HCT116 (cell line): ENCODE measurements at regions not wholly inside any gene's neighbourhood (a gene's known extent, or its start where the extent isn't known, plus 50 kb on each side); places are given as distances from the start of the nearest gene placed in this dataset.

Experiments used
- ATAC-seq: fragments of 200-7000 bp; cut with Tn5 transposase; 2 replicates; pipeline ENCODE4 v1.9.1; 2020; ENCODE audit warnings: mild to moderate bottlenecking, moderate library complexity
- BruUV-seq: library from RNA; stranded (reverse); fragments of 400-500 nt; replicated peaks from 2 replicates; lab custom pipeline; 2021; lab: Mats Ljungman, UMichigan
- CTCF ChIA-PET: fragments of 300-600 bp; sonication (Branson Sonifier 250); formaldehyde crosslinking; loops from one replicate; lab custom pipeline; 2021; ENCODE audit warnings: antibody characterized with exemption; lab: Charles Lee
- POLR2A ChIA-PET: fragments of 300-600, 350-600 bp; sonication (Branson Sonifier 250); formaldehyde crosslinking; loops from one replicate; lab custom pipeline; 2021; ENCODE audit warnings: antibody characterized with exemption; lab: Charles Lee
- RAD21 ChIA-PET, 2 experiments: fragments of 300-600 bp; sonication (Branson Sonifier 250); formaldehyde crosslinking; loops; one replicate each; lab custom pipeline; 2023; ENCODE audit warnings: low total read pairs in 2 of 2; ENCODE audit not compliant: uncharacterized antibody in 2 of 2, unreplicated experiment in 2 of 2, low non-redundant PET in 1 of 2; lab: Charles Lee
- DNase-seq: peaks from one replicate; pipeline ENCODE4 v3.0.0-alpha.2; 2010; ENCODE audit warnings: low read depth, low spot score
- H2AFZ ChIP-seq: fragments of 200-600 bp; shearing (Covaris generic), sonication (generic); 2 replicates; pipeline ENCODE4 v1.6.1; 2017; ENCODE audit warnings: low read depth, mixed run types, mixed read lengths, antibody characterized with exemption, low read length; ENCODE audit not compliant: poor library complexity, severe bottlenecking
- H3K27ac ChIP-seq: 2 replicates; pipeline ENCODE4 v1.5.1; 2012; ENCODE audit warnings: low read depth, low read length
- H3K27me3 ChIP-seq: fragments of 200-600 bp; sonication (generic); 2 replicates; pipeline ENCODE4 v1.6.1; 2016; ENCODE audit warnings: mixed run types, low read length, mixed read lengths; ENCODE audit not compliant: insufficient read depth
- H3K36me3 ChIP-seq, 2 experiments: fragments of 200-500 bp in 1 of 2; fragments of 200-600 bp in 1 of 2; sonication (Bioruptor generic) in 1 of 2; sonication (generic) in 1 of 2; 2 replicates each; pipeline versions ENCODE4 v1.5.1 to v1.6.1; 2014 to 2016; ENCODE audit warnings: low read length in 2 of 2, inconsistent platforms in 1 of 2, mixed read lengths in 1 of 2, mixed run types in 1 of 2; ENCODE audit not compliant: insufficient read depth in 2 of 2, control insufficient read depth in 1 of 2
- H3K4me1 ChIP-seq, 2 experiments: fragments of 200-600 bp in 1 of 2; sonication (generic) in 1 of 2; 2 replicates each; pipeline versions ENCODE4 v1.5.1 to v1.6.1; 2012 to 2017; ENCODE audit warnings: low read length in 2 of 2, inconsistent platforms in 1 of 2, mild to moderate bottlenecking in 1 of 2, mixed read lengths in 1 of 2, mixed run types in 1 of 2, moderate library complexity in 1 of 2; ENCODE audit not compliant: insufficient read depth in 2 of 2, control insufficient read depth in 1 of 2
- H3K4me2 ChIP-seq: fragments of 200-600 bp; sonication (generic); 2 replicates; pipeline ENCODE4 v1.6.1; 2017; ENCODE audit warnings: mixed run types, low read length, mixed read lengths
- H3K4me3 ChIP-seq, 2 experiments: fragments of 200-600 bp in 1 of 2; sonication (generic) in 1 of 2; replicated peaks in 1 of 2; 2 replicates each; pipeline ENCODE4 v1.5.1; 2011 to 2016; ENCODE audit warnings: low read length in 2 of 2, control low read depth in 1 of 2, low read depth in 1 of 2, mild to moderate bottlenecking in 1 of 2, mixed read lengths in 1 of 2, mixed run types in 1 of 2
- H3K79me2 ChIP-seq: fragments of 200-600 bp; sonication (generic); 2 replicates; pipeline ENCODE4 v1.6.1; 2017; ENCODE audit warnings: mild to moderate bottlenecking, mixed run types, low read length, moderate library complexity, mixed read lengths; ENCODE audit not compliant: insufficient read depth
- H3K9ac ChIP-seq: fragments of 200-600 bp; sonication (generic); 2 replicates; pipeline ENCODE4 v1.6.1; 2016; ENCODE audit warnings: low read length, mixed read lengths
- H3K9me2 ChIP-seq: fragments of 200-600 bp; sonication (generic), shearing (Covaris generic); 2 replicates; pipeline ENCODE4 v1.6.1; 2017; ENCODE audit warnings: mixed run types, mild to moderate bottlenecking, moderate library complexity; ENCODE audit not compliant: insufficient read depth
- H3K9me3 ChIP-seq, 2 experiments: fragments of 200-500 bp in 1 of 2; fragments of 200-600 bp in 1 of 2; sonication (Bioruptor generic) in 1 of 2; sonication (generic) in 1 of 2; 2 replicates each; pipeline ENCODE4 v1.6.1; 2014 to 2017; ENCODE audit warnings: low read length in 2 of 2, mixed read lengths in 2 of 2, inconsistent platforms in 1 of 2, low read depth in 1 of 2, mild to moderate bottlenecking in 1 of 2, mixed run types in 1 of 2, moderate library complexity in 1 of 2; ENCODE audit not compliant: control insufficient read depth in 1 of 2, insufficient read depth in 1 of 2
- H4K20me1 ChIP-seq: fragments of 200-600 bp; sonication (generic), shearing (Covaris generic); 2 replicates; pipeline ENCODE4 v1.6.1; 2017; ENCODE audit warnings: mixed run types, mild to moderate bottlenecking, moderate library complexity; ENCODE audit not compliant: insufficient read depth
- CBX3 ChIP-seq: IDR thresholded peaks from 2 replicates; pipeline ENCODE4 v1.6.1; 2012; ENCODE audit warnings: low read depth
- CEBPB ChIP-seq: IDR thresholded peaks from 2 replicates; pipeline ENCODE4 v1.6.1; 2012; ENCODE audit warnings: low read depth
- ELF1 ChIP-seq: IDR thresholded peaks from 2 replicates; pipeline ENCODE4 v1.6.1; 2012; ENCODE audit warnings: low read depth, borderline replicate concordance
- EZH2 ChIP-seq: fragments of 200-600 bp; sonication (generic); IDR thresholded peaks from 2 replicates; pipeline ENCODE4 v1.6.1; 2017; ENCODE audit warnings: antibody characterized with exemption, mixed run types
- FOSL1 ChIP-seq: IDR thresholded peaks from 2 replicates; pipeline ENCODE4 v1.6.1; 2012; ENCODE audit warnings: low read depth
- POLR2A ChIP-seq: IDR thresholded peaks from 2 replicates; pipeline ENCODE4 v1.7.0; 2011; ENCODE audit warnings: borderline replicate concordance; ENCODE audit not compliant: insufficient read depth, insufficient read length; ENCODE audit errors: extremely low read depth
- SP1 ChIP-seq: IDR thresholded peaks from 2 replicates; pipeline ENCODE4 v1.6.1; 2012; ENCODE audit warnings: low read depth
- TCF7L2 ChIP-seq: IDR thresholded peaks from 2 replicates; pipeline ENCODE4 v1.7.0; 2011; ENCODE audit warnings: borderline replicate concordance, inconsistent platforms; ENCODE audit not compliant: insufficient read depth, insufficient read length; ENCODE audit errors: extremely low read depth
- ZFX ChIP-seq: fragments of 450-650 bp; IDR thresholded peaks from 2 replicates; pipeline ENCODE4 v1.6.1; 2017
- ZNF274 ChIP-seq: fragments of 200-500 bp; sonication (Bioruptor generic); IDR thresholded peaks from 2 replicates; pipeline ENCODE4 v1.6.1; 2014; ENCODE audit warnings: mild to moderate bottlenecking, low read depth, low read length, inconsistent platforms
- intact Hi-C: fragments of 100-400 bp; cut with micrococcal nuclease; formaldehyde crosslinking; loops from 2 replicates; pipeline ENCODE4 v1.10.0; 2022
- TF ChIP-seq, protein P1 (sequence below): IDR thresholded peaks from 2 replicates; pipeline ENCODE4 v1.6.1; 2012
- TF ChIP-seq, protein P2 (sequence below): IDR thresholded peaks from 2 replicates; pipeline ENCODE4 v1.6.1; 2012; ENCODE audit warnings: low read depth
- TF ChIP-seq, protein P3 (sequence below): IDR thresholded peaks from 2 replicates; pipeline ENCODE4 v1.6.1; 2012

DNA sequence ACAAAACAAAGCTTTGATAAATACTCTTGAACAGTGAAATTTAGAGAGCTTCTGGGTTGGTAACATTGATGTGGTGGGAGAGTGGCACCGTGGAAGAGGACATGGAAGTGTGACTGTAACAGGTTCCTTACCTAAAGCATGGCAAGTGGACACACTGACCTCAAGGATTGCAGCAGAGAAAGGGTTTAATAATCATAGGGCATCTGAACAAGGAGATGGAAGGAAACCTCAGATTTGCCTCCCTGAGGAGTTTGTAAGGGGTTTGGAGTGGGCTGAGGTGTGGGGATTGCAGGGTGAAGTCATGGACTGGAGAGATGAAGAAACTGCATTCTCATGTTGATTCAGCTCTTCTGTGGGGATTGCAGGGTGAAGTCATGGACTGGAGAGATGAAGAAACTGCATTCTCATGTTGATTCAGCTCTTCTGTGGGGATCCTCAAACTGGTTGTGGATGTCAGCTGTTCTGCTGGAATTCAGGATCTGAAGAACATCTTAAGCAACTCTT is 83.8 kb upstream of the TLK1 start (continued):
- TF ChIP-seq TCF7L2, result no peak

DNA sequence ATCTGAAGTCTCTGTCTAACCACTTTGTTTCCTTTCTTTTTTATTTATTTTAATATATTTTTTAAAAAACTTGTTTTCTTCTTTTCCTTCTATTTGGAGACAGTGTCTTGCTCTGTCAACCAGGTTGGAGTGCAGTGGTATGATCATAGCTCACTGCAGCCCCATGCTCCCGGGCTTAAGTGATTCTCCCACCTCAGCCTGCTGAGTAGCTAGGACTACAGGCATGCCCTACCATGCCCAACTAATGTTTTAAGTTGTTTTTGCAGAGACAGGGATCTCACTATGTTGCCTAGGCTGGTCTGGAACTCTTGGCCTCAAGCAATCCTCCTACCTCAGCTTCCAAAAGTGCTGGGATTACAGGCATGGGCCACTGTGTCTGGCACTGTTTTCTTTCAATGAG is 81.1 kb upstream of the TLK1 start:
- Histone ChIP-seq H3K9me2 (no peaks in the 10 kb centered on the region), H3K9ac (no peak overlapping the region), H3K27me3 (no peaks in the 10 kb centered on the region), H3K27ac (no peak overlapping the region), H3K79me2 (no peaks in the 10 kb centered on the region), H3K9me3 (peaks cover 5% of the 10 kb centered on the region in 2 experiments; a peak in 1 of 4 replicates), H4K20me1 (no peaks in the 10 kb centered on the region), H3K4me1 (no peaks in the 10 kb centered on the region), H3K4me3 (no peak overlapping the region), H3K4me2 (no peak overlapping the region), H3K36me3 (no peaks in the 10 kb centered on the region), H2AFZ (no peak overlapping the region)
- intact Hi-C loops, result no loop called here
- no peak for DNase-seq
- RAD21 ChIA-PET, result interaction anchor here in 1 of 2 experiments (0.7 kb wide), 1 partner anchor 79 kb away, joined by 4 read pairs; no protein-coding TSS in a partner anchor
- CTCF ChIA-PET, result no interaction called here
- TF ChIP-seq, protein P1, sequence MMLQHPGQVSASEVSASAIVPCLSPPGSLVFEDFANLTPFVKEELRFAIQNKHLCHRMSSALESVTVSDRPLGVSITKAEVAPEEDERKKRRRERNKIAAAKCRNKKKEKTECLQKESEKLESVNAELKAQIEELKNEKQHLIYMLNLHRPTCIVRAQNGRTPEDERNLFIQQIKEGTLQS, result no peak
- TF ChIP-seq, protein P2, sequence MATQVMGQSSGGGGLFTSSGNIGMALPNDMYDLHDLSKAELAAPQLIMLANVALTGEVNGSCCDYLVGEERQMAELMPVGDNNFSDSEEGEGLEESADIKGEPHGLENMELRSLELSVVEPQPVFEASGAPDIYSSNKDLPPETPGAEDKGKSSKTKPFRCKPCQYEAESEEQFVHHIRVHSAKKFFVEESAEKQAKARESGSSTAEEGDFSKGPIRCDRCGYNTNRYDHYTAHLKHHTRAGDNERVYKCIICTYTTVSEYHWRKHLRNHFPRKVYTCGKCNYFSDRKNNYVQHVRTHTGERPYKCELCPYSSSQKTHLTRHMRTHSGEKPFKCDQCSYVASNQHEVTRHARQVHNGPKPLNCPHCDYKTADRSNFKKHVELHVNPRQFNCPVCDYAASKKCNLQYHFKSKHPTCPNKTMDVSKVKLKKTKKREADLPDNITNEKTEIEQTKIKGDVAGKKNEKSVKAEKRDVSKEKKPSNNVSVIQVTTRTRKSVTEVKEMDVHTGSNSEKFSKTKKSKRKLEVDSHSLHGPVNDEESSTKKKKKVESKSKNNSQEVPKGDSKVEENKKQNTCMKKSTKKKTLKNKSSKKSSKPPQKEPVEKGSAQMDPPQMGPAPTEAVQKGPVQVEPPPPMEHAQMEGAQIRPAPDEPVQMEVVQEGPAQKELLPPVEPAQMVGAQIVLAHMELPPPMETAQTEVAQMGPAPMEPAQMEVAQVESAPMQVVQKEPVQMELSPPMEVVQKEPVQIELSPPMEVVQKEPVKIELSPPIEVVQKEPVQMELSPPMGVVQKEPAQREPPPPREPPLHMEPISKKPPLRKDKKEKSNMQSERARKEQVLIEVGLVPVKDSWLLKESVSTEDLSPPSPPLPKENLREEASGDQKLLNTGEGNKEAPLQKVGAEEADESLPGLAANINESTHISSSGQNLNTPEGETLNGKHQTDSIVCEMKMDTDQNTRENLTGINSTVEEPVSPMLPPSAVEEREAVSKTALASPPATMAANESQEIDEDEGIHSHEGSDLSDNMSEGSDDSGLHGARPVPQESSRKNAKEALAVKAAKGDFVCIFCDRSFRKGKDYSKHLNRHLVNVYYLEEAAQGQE, result no peak
- TF ChIP-seq ZFX (no peak), FOSL1 (no peak), POLR2A (no peak), CBX3 (no peak), CEBPB (no peak), SP1 (no peak), EZH2 (no peak), ELF1 (no peak), ZNF274 (no peak)
- TF ChIP-seq, protein P3, sequence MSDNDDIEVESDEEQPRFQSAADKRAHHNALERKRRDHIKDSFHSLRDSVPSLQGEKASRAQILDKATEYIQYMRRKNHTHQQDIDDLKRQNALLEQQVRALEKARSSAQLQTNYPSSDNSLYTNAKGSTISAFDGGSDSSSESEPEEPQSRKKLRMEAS, result no peak
- no TSS peak for BruUV-seq
- POLR2A ChIA-PET, result no interaction called here
- no peak for ATAC-seq
